ENCODE measurements at regions not wholly inside any gene's neighbourhood (a gene's known extent, or its start where the extent isn't known, plus 50 kb on each side); places are given as distances from the start of the nearest gene placed in this dataset.
"Not testable (repeated sequence)": the region's sequence is repeated elsewhere in the genome, so short reads cannot be mapped to it uniquely, and the experiment has no call there.

GRCh38 chr6:72457738-72458137 is 164.1 kb upstream of the KCNQ5 start:
- DNase-seq (ENCODE audit: low spot score), result no peak

DNA sequence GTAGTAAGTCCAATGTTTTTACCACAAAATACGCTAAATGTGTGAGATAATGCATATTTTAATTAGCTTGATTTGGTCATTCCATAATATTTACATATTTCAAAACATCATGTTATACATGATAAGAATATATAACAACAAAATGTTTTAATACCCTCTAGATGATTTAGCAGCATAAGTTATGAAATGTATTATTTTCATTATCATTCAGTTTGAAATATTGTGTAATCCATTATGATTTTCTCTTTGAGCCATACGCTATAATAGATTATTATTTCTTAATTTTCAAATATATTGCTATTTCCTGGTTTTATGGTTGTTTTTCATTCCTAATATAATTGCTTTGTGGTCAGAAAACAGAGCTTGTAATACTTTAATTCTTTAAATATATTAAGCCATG is 163.3 kb upstream of the KCNQ5 start:
- no peak for DNase-seq (ENCODE audit: low spot score)

GRCh38 chr6:72461144-72461543 is 160.7 kb upstream of the KCNQ5 start:
- no peak for DNase-seq (ENCODE audit: low spot score)

DNA sequence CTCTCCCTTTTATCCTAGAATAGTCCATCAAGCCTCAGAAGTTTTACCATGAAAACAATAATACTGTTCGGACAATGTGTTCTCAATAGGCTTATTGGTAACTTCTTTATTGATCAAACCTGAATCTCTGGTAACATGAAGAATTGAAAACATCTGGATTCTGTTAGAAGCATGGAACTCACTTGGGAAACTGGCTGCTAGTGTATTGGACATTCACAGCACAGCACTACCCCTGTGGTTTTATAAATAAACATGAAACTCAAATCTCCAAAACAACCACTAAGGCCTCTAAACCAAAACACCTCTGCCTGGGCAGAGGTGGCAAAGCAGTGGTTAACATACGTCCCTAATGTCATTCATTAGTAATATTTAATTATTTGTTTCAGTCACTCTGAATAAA is 157.6 kb upstream of the KCNQ5 start:
- DNase-seq (ENCODE audit: low spot score), result no peak

DNA sequence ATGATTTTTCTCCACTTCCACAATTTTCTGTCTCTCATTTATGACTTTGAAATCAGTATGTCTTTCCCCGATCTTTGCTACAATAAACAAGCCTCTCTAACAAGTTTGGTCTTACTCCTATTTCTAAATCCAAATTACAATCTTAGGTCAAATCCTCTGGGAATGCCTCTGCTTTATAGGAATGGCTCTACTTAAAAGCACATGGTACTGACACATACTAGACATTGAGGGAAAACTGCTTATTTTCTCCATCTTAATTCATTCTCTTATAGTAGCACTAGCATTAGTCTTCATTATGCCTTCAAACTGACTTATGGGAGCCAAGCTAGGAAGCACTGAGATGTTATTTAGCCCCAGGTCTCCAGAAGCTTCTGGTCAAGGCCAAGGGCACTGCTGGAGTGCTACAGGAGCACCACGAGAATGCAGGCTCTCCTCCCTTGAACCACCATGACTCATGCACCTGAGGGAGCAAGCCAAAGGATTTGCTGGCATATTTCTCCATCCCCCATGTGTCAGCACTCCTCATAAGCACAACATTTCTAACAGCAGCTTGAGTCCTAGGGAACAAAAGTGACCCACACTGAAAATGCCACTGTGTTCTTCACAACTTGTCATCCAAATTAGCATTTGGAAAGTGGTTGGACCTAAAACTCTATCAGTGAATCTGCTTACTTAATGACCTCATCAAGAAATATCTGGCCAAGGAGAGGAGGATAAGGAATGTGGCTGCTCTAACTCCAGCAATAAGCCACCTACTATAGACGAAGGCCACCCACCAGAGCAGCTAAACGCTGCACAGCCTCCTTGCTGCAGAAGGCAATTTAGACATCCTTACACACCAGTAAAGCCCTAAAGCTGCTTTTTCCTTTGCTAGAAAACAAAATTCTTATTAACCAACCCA is 156.8 kb upstream of the KCNQ5 start:
- DNase-seq (ENCODE audit: low spot score), result no peak

GRCh38 chr6:72466471-72466870 is 155.4 kb upstream of the KCNQ5 start:
- no peak for DNase-seq (ENCODE audit: low spot score)

DNA sequence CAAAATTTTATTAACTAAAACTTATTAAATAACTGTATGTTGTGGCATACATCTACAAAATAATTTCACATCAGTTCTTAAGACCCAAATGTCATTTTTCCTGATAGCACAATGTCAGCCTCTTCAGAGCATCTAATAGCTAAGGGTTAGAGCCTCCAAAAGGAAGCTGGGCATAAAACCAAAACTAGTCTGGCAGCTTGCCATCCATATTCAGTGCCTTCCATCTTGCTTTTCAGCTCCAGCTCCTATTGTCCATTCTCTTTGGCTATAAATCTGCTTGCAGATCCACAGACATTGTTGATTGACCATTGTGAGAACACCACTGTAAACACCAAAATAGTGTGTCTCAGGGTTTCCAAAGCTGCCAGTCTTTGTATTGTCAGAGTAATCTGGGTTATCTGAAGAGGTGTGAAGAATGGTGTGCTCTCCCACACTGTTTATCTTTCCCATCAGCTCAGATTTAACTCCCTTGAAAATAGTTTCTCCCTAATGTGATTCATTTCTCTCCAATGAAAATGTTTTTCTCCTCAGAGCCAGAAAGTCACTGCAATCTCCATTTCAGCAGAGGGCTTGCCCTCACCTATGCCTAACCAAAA is 154.8 kb upstream of the KCNQ5 start:
- no peak for DNase-seq (ENCODE audit: low spot score)

GRCh38 chr6:72469406-72469983 is 152.4 kb upstream of the KCNQ5 start:
- not testable (repeated sequence) for DNase-seq (ENCODE audit: low spot score)

GRCh38 chr6:72476051-72476450 is 145.8 kb upstream of the KCNQ5 start:
- DNase-seq (ENCODE audit: low spot score), result no peak

DNA sequence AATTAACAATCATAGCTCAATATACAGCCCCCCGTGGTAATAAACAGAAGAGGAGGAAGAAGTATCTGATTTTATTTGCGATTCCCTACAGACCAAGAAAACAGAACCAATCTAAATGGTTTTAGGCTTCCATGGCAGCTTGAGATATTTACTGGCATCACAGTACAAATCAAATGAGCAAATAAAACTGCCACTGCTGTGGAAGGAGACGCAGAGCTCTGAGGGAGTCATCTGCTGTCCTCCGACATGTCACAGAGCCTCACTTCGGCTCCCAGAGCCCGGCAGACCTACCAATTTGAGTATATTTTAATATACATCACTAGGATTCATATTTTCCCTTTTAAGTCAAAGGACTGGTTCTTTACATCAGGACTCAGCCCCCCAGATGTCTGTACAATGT is 145.2 kb upstream of the KCNQ5 start:
- DNase-seq (ENCODE audit: low spot score), result no peak

- DNase-seq (ENCODE audit: low spot score), result no peak
Measured at GRCh38 chr6:72495441-72495840, 126.4 kb upstream of the KCNQ5 start.

DNA sequence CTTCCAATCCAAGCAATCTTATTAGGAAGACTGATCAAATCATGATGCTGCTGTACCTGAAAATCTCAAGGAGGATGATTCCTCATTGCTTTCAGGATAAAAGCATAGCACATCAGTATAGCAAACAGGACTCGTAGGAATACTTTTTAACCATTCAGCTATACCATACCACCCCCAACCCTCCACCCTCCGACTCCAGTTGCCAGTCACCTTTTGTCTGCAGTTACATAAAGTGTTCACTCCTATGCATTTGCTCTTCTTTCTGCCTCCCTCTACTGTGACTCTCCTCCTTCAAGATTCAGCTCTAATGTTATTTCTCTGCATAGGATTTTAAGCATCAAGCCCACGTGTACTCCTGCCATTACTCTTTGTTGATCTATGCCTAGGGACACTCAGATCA is 124.7 kb upstream of the KCNQ5 start:
- no peak for DNase-seq (ENCODE audit: low spot score)

GRCh38 chr6:72500669-72501068 is 121.2 kb upstream of the KCNQ5 start:
- DNase-seq (ENCODE audit: low spot score), result no peak

DNA sequence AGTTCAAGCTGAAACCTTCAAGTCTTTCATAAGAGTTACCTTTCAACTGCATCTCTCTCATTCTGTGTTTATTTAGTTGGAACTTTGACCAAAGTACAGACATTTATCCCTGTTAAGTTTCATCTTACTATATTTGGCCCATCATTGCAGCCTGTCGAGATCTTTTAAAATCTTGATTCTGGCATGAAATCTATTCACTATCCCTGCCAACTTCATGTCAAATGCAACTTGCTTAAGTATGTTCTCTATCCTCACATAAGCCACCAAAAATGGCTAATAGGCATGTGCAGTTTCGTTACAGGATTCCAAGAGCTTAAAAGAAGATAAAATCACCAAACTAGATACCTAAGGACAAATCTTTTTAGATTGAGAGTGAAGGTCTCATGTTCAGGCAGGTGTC is 117.5 kb upstream of the KCNQ5 start:
- no peak for DNase-seq (ENCODE audit: low spot score)

DNA sequence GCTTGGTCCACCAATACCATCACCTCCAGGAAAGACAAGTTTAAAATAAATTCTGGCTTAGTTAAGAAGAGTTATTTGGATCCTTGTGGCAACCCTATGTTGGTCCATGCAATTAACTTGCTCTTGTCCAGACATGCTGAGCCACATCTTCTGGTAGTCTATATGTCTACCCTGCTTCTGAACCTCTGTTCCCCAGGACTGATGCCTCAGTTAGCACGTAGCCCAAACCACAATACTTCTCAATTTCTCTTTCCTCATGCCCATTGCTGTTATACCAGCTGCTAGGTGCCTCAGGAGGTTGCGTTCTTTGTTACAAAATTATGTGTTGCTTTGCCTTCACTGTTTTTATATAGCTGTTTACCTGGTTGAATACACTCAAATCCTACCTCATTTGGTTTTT is 116.4 kb upstream of the KCNQ5 start:
- no peak for DNase-seq (ENCODE audit: low spot score)

DNA sequence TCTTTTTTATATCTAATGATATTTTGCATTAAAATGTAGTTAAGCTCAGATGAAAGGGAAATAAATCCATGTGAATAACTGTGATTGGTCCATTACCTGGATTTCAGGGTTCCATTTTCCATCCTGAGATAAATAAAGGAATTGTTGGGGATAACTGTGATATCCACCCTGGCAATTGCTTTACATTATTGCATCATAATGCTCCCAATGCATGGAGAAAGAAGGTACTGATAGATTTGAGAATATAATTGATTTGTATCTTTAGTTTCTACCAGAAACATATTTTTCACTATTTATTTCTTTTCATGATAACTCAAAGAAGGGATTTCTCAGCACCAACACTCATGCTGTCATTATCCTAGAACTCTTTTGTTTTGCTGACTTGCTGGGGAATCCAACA is 102.0 kb upstream of the KCNQ5 start:
- no peak for DNase-seq (ENCODE audit: low spot score)

- DNase-seq (ENCODE audit: low spot score), result no peak
Measured at GRCh38 chr6:72521684-72522083, 100.2 kb upstream of the KCNQ5 start.

- peak; percentile 54 for DNase-seq (ENCODE audit: low spot score)
Measured at GRCh38 chr6:72522735-72523141, 99.1 kb upstream of the KCNQ5 start.

GRCh38 chr6:72524011-72524645 is 97.7 kb upstream of the KCNQ5 start:
- peak; percentile 82 for DNase-seq (ENCODE audit: low spot score)

GRCh38 chr6:72525821-72526510 is 95.9 kb upstream of the KCNQ5 start:
- DNase-seq (ENCODE audit: low spot score), result no peak

DNA sequence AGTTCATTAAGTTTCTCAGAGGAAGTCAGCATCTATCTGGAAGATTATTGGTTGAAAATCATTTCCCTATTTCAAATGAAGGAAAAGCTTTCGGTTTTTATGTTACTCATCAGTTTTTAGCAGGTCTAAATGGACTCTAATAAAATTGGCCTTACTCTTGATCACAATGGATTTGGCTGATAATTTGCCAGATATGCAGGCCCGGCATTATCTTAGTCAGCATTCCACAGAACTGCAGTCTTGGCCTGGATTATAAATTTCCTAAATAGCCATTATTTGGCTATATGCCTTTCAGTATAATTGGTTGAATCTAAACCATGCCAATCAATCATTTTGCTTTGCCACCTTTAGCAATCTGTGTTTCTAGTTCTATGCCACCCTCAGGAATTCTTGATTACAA is 91.7 kb upstream of the KCNQ5 start:
- DNase-seq (ENCODE audit: low spot score), result no peak

GRCh38 chr6:72530750-72531149 is 91.1 kb upstream of the KCNQ5 start:
- no peak for DNase-seq (ENCODE audit: low spot score)

Data from D341Med (cell line).